WTC11 (cell line): ENCODE measurements at regions not wholly inside any gene's neighbourhood (a gene's known extent, or its start where the extent isn't known, plus 50 kb on each side); places are given as distances from the start of the nearest gene placed in this dataset.

ENCODE experiments used
- ATAC-seq: fragments of 200-7000 bp; cut with Tn5 transposase; 2 replicates; pipeline ENCODE4 v1.10.0; 2021; ENCODE audit warnings: mild to moderate bottlenecking, moderate library complexity
- CTCF ChIA-PET: fragments of 300-600 bp; sonication (Branson Sonifier 250); formaldehyde crosslinking; loops from one replicate; lab custom pipeline; 2021; ENCODE audit warnings: antibody characterized with exemption; lab: Charles Lee
- POLR2A ChIA-PET: fragments of 350-600 bp; sonication (Branson Sonifier 250); formaldehyde crosslinking; loops from one replicate; lab custom pipeline; 2021; ENCODE audit warnings: antibody characterized with exemption; lab: Charles Lee
- DNase-seq: peaks from one replicate; pipeline ENCODE4 v3.0.0; 2021; ENCODE audit warnings: low spot score
- H3K27ac Mint-ChIP-seq: 2 replicates; pipeline ENCODE4 v1.8.0; 2021; ENCODE audit warnings: mixed read lengths
- H3K27me3 Mint-ChIP-seq: 2 replicates; pipeline ENCODE4 v1.8.0; 2021; ENCODE audit warnings: low read depth, mild to moderate bottlenecking, moderate library complexity, mixed read lengths
- H3K36me3 Mint-ChIP-seq: 2 replicates; pipeline ENCODE4 v1.8.0; 2021; ENCODE audit warnings: mixed read lengths
- H3K4me1 Mint-ChIP-seq: 2 replicates; pipeline ENCODE4 v1.8.0; 2022; ENCODE audit warnings: mixed read lengths
- H3K4me3 Mint-ChIP-seq: 2 replicates; pipeline ENCODE4 v1.8.0; 2021; ENCODE audit warnings: mild to moderate bottlenecking, moderate library complexity, mixed read lengths
- H3K9me3 Mint-ChIP-seq: 2 replicates; pipeline ENCODE4 v1.8.0; 2021; ENCODE audit warnings: mixed read lengths
- ATF2 ChIP-seq: sonication (generic); formaldehyde crosslinking; IDR thresholded peaks from 2 replicates; pipeline ENCODE4 v1.8.1; 2022; ENCODE audit warnings: low read depth, missing genetic modification reagents, borderline replicate concordance
- GTF2I ChIP-seq: fragments of 250-450 bp; sonication (Bioruptor Pico); conservative IDR thresholded peaks from 2 replicates; pipeline ENCODE4 v1.4.0; 2021; ENCODE audit warnings: mild to moderate bottlenecking
- JUN ChIP-seq: sonication (generic); formaldehyde crosslinking; IDR thresholded peaks from 2 replicates; pipeline ENCODE4 v1.8.0; 2023; ENCODE audit warnings: mild to moderate bottlenecking, missing genetic modification reagents
- NFE2L1 ChIP-seq: sonication (generic); formaldehyde crosslinking; IDR thresholded peaks from 2 replicates; pipeline ENCODE4 v1.8.1; 2023; ENCODE audit warnings: missing genetic modification reagents
- NR2C2 ChIP-seq: sonication (generic); formaldehyde crosslinking; IDR thresholded peaks from 2 replicates; pipeline ENCODE4 v1.8.0; 2022; ENCODE audit warnings: mild to moderate bottlenecking, missing genetic modification reagents
- PRDM15 ChIP-seq: sonication (generic); formaldehyde crosslinking; IDR thresholded peaks from 2 replicates; pipeline ENCODE4 v1.8.0; 2022; ENCODE audit warnings: missing genetic modification reagents
- SP1 ChIP-seq: sonication (generic); formaldehyde crosslinking; conservative IDR thresholded peaks from 2 replicates; pipeline ENCODE4 v1.8.1; 2022; ENCODE audit warnings: missing genetic modification reagents
- TEAD4 ChIP-seq: sonication (generic); formaldehyde crosslinking; IDR thresholded peaks from 2 replicates; pipeline ENCODE4 v1.8.0; 2022; ENCODE audit warnings: mild to moderate bottlenecking, missing genetic modification reagents
- TP53 ChIP-seq: sonication (generic); formaldehyde crosslinking; IDR thresholded peaks from 2 replicates; pipeline ENCODE4 v1.8.1; 2023; ENCODE audit warnings: mild to moderate bottlenecking, missing genetic modification reagents
- USF1 ChIP-seq: sonication (generic); formaldehyde crosslinking; IDR thresholded peaks from 2 replicates; pipeline ENCODE4 v1.8.0; 2022; ENCODE audit warnings: mild to moderate bottlenecking, missing genetic modification reagents
- USF2 ChIP-seq: sonication (generic); formaldehyde crosslinking; IDR thresholded peaks from 2 replicates; pipeline ENCODE4 v1.8.1; 2023; ENCODE audit warnings: mild to moderate bottlenecking, missing genetic modification reagents, moderate library complexity
- ZNF263 ChIP-seq: sonication (generic); formaldehyde crosslinking; IDR thresholded peaks from 2 replicates; pipeline ENCODE4 v1.8.1; 2022; ENCODE audit warnings: low read depth, mild to moderate bottlenecking, moderate library complexity, missing genetic modification reagents
- ZNF423 ChIP-seq: fragments of 250-450 bp; sonication (Bioruptor Pico); IDR thresholded peaks from 2 replicates; pipeline ENCODE4 v2.1.2; 2022; ENCODE audit warnings: mild to moderate bottlenecking, moderate library complexity
- ZNF671 ChIP-seq: fragments of 250-450 bp; sonication (Bioruptor Pico); IDR thresholded peaks from 2 replicates; pipeline ENCODE4 v1.8.0; 2021; ENCODE audit warnings: mild to moderate bottlenecking

- ATAC-seq (no peak), DNase-seq (no peak)
- ChIA-PET POLR2A (no interaction called here), CTCF (no interaction called here)
- Mint-ChIP-seq H3K36me3 (no peaks in the 10 kb centered on the region), H3K4me3 (peak overlapping the region; percentile 68), H3K9me3 (peaks cover 3% of the 10 kb centered on the region; the same call in 1 of the 2 replicates), H3K27ac (no peak overlapping the region), H3K4me1 (peaks cover 37% of the 10 kb centered on the region), H3K27me3 (peaks cover 80% of the 10 kb centered on the region)
- TF ChIP-seq SP1 (CRISPR knock-in tag) (no peak), USF1 (CRISPR knock-in tag) (peak; percentile 43; the same call in 1 of the 2 replicates), ZNF423 (CRISPR knock-in tag) (no peak), JUN (CRISPR knock-in tag) (no peak), ZNF671 (CRISPR knock-in tag) (no peak), USF2 (CRISPR knock-in tag) (peak; percentile 59)
Measured at GRCh38 chr10:100655326-100655759, 90.0 kb upstream of the PAX2 start.

GRCh38 chr10:100655760-100656421, 89.5 kb upstream of the PAX2 start:
- Mint-ChIP-seq H3K4me3 (peak overlapping the region; percentile 68), H3K4me1 (peaks cover 39% of the 10 kb centered on the region), H3K27ac (no peak overlapping the region), H3K36me3 (no peaks in the 10 kb centered on the region), H3K27me3 (peaks cover 81% of the 10 kb centered on the region), H3K9me3 (peaks cover 3% of the 10 kb centered on the region; the same call in 1 of the 2 replicates)
- ChIA-PET POLR2A (interaction anchor here (0.6 kb wide), 1 partner anchor 68 kb away, joined by 3 read pairs; no protein-coding TSS in a partner anchor), CTCF (interaction anchor here (1.1 kb wide), 1 partner anchor 222 kb away, joined by 4 read pairs; no protein-coding TSS in a partner anchor)
- DNase-seq: no peak
- TF ChIP-seq NR2C2 (CRISPR knock-in tag) (no peak), NFE2L1 (no peak), ATF2 (CRISPR knock-in tag) (no peak), PRDM15 (no peak), ZNF263 (peak; percentile 90), GTF2I (CRISPR knock-in tag) (no peak), TEAD4 (no peak), USF2 (CRISPR knock-in tag) (0 out of 2 replicates have a peak, but pooled peaks have one; percentile 12), TP53 (CRISPR knock-in tag) (no peak)
- ATAC-seq: peak; percentile 6; the same call in 1 of the 2 replicates
